ENCODE measurements at regions not wholly inside any gene's neighbourhood (a gene's known extent, or its start where the extent isn't known, plus 50 kb on each side); places are given as distances from the start of the nearest gene placed in this dataset.

- no peak overlapping the region for H3K4ac ChIP-seq (ENCODE audit: low read depth, low read length)
- no peaks in the 10 kb centered on the region for H4K20me1 ChIP-seq (ENCODE audit: control insufficient read depth, insufficient read depth, insufficient read length)
- no peak overlapping the region for H3K27ac ChIP-seq (ENCODE audit: insufficient read length, low read depth, low read length)
- no peak overlapping the region for H4K8ac ChIP-seq (replicated peaks; ENCODE audit: insufficient read length, low read depth, low read length)
- no peak overlapping the region for H2BK20ac ChIP-seq (ENCODE audit: low read depth, low read length, poor library complexity, severe bottlenecking)
- Mint-ChIP-seq H3K4me3 (no peak overlapping the region), H3K36me3 (ENCODE audit: insufficient read depth in 1 of 3, low read depth in 3 of 3) (peaks cover 3 to 28% (median 14%) of the 10 kb centered on the region in 3 experiments), H3K27ac (no peak overlapping the region), H3K27me3 (ENCODE audit: low read depth) (peaks cover 5% of the 10 kb centered on the region; the same call in 1 of the 2 replicates), H3K9me3 (peaks cover 23 to 25% of the 10 kb centered on the region in 2 experiments), H3K4me1 (no peaks in the 10 kb centered on the region)
- no peak overlapping the region for H3K4me2 ChIP-seq (ENCODE audit: insufficient read depth, insufficient read length, low read length)
- H4K5ac ChIP-seq (ENCODE audit: insufficient read length, low read depth, low read length): no peak overlapping the region
- H3K9me3 ChIP-seq (ENCODE audit: control insufficient read depth, low read depth, low read length): no peaks in the 10 kb centered on the region
- H3K23me2 ChIP-seq (ENCODE audit: insufficient read length, low read depth, low read length, poor library complexity, severe bottlenecking): no peaks in the 10 kb centered on the region
- no peak for TF ChIP-seq CTCF (conservative IDR thresholded peaks at IDR 0.05)
- H2AK5ac ChIP-seq (ENCODE audit: insufficient read length, low read length): no peak overlapping the region
- no peak for DNase-seq
- H3T11ph ChIP-seq (ENCODE audit: low read length): no peak overlapping the region
- no peak overlapping the region for H4K91ac ChIP-seq (ENCODE audit: insufficient read length, low read depth, low read length)
- no peak overlapping the region for H2BK15ac ChIP-seq (ENCODE audit: low read depth, low read length)
- H3K18ac ChIP-seq (ENCODE audit: insufficient read length, low read depth, low read length): no peak overlapping the region
- H2AFZ ChIP-seq (ENCODE audit: low read length): no peak overlapping the region
- H3K23ac ChIP-seq (ENCODE audit: insufficient read length, low read depth, low read length): no peak overlapping the region
- no peak overlapping the region for H2BK5ac ChIP-seq (ENCODE audit: insufficient read length, low read length)
- H3K56ac ChIP-seq (ENCODE audit: insufficient read length, low read depth, low read length): no peak overlapping the region
- WGBS (ENCODE audit: extremely low coverage, insufficient read length, low lambda C conversion rate): no CpG with 5 or more reads among the region's 6 CpGs
- H3K79me2 ChIP-seq (ENCODE audit: insufficient read depth, low read length): no peaks in the 10 kb centered on the region
- H3K79me1 ChIP-seq (ENCODE audit: insufficient read depth, low read depth, low read length, poor library complexity, severe bottlenecking): no peaks in the 10 kb centered on the region
- no peak overlapping the region for H2BK12ac ChIP-seq (ENCODE audit: insufficient read length, low read depth, low read length)
- no peak overlapping the region for H3K9ac ChIP-seq (ENCODE audit: extremely low read depth, insufficient read length, low read length)
- H3K4me1 ChIP-seq (ENCODE audit: insufficient read depth, low read length): no peaks in the 10 kb centered on the region
- no peak overlapping the region for H2BK120ac ChIP-seq (ENCODE audit: low read depth, low read length, poor library complexity, severe bottlenecking)
- no peaks in the 10 kb centered on the region for H3K27me3 ChIP-seq (ENCODE audit: insufficient read depth, low read length)
- H3K14ac ChIP-seq (ENCODE audit: insufficient read depth, low read length): no peak overlapping the region
Observed at GRCh38 chr15:70336425-70337009, 238.8 kb upstream of the TLE3 start.
